Activated naive CD8-positive, alpha-beta T cell (primary cell): ENCODE measurements at regions not wholly inside any gene's neighbourhood (a gene's known extent, or its start where the extent isn't known, plus 50 kb on each side); places are given as distances from the start of the nearest gene placed in this dataset.
"Not testable (repeated sequence)": the region's sequence is repeated elsewhere in the genome, so short reads cannot be mapped to it uniquely, and the experiment has no call there.

Experiments
- H3K27ac Mint-ChIP-seq: one replicate; pipeline ENCODE4 v1.8.0; 2021; ENCODE audit warnings: mixed read lengths
- H3K27me3 Mint-ChIP-seq: one replicate; pipeline ENCODE4 v1.8.0; 2021; ENCODE audit warnings: mixed read lengths
- H3K36me3 Mint-ChIP-seq: one replicate; pipeline ENCODE4 v1.8.0; 2021; ENCODE audit warnings: mixed read lengths
- H3K4me1 Mint-ChIP-seq: one replicate; pipeline ENCODE4 v1.8.0; 2021; ENCODE audit warnings: low read depth, mixed read lengths
- H3K4me3 Mint-ChIP-seq: one replicate; pipeline ENCODE4 v1.8.0; 2021; ENCODE audit warnings: mild to moderate bottlenecking, mixed read lengths
- H3K9me3 Mint-ChIP-seq: one replicate; pipeline ENCODE4 v1.8.0; 2021; ENCODE audit warnings: low read depth, mixed read lengths

GRCh38 chr2:111292232-111292968 lies 171.7 kb downstream of the BCL2L11 start:
- not testable (repeated sequence) for H3K36me3 Mint-ChIP-seq, H3K9me3 Mint-ChIP-seq, H3K27ac Mint-ChIP-seq, H3K27me3 Mint-ChIP-seq, H3K4me3 Mint-ChIP-seq, H3K4me1 Mint-ChIP-seq

- H3K27ac Mint-ChIP-seq, H3K4me1 Mint-ChIP-seq, H3K36me3 Mint-ChIP-seq, H3K9me3 Mint-ChIP-seq, H3K4me3 Mint-ChIP-seq, H3K27me3 Mint-ChIP-seq: not testable (repeated sequence)
These were observed 174.0 kb downstream of the BCL2L11 start for GRCh38 chr2:111294699-111295098.

- H3K4me3 Mint-ChIP-seq, H3K4me1 Mint-ChIP-seq, H3K36me3 Mint-ChIP-seq, H3K27ac Mint-ChIP-seq, H3K27me3 Mint-ChIP-seq, H3K9me3 Mint-ChIP-seq: not testable (repeated sequence)
These were observed 175.5 kb downstream of the BCL2L11 start for GRCh38 chr2:111296122-111296804.

GRCh38 chr2:111297128-111297527 lies 176.4 kb downstream of the BCL2L11 start:
- not testable (repeated sequence) for H3K4me3 Mint-ChIP-seq, H3K27ac Mint-ChIP-seq, H3K27me3 Mint-ChIP-seq, H3K36me3 Mint-ChIP-seq, H3K9me3 Mint-ChIP-seq, H3K4me1 Mint-ChIP-seq

- H3K4me3 Mint-ChIP-seq, H3K4me1 Mint-ChIP-seq, H3K27me3 Mint-ChIP-seq, H3K36me3 Mint-ChIP-seq, H3K27ac Mint-ChIP-seq, H3K9me3 Mint-ChIP-seq: not testable (repeated sequence)
These were observed 178.2 kb downstream of the BCL2L11 start for GRCh38 chr2:111298927-111299326.

GRCh38 chr2:111299635-111300034 lies 178.9 kb downstream of the BCL2L11 start:
- not testable (repeated sequence) for H3K9me3 Mint-ChIP-seq, H3K27ac Mint-ChIP-seq, H3K4me3 Mint-ChIP-seq, H3K4me1 Mint-ChIP-seq, H3K27me3 Mint-ChIP-seq, H3K36me3 Mint-ChIP-seq

- H3K36me3 Mint-ChIP-seq, H3K4me3 Mint-ChIP-seq, H3K4me1 Mint-ChIP-seq, H3K9me3 Mint-ChIP-seq, H3K27me3 Mint-ChIP-seq, H3K27ac Mint-ChIP-seq: not testable (repeated sequence)
These were observed 181.0 kb downstream of the BCL2L11 start for GRCh38 chr2:111301677-111302076.

GRCh38 chr2:111302397-111303218 lies 181.9 kb downstream of the BCL2L11 start:
- H3K4me1 Mint-ChIP-seq, H3K4me3 Mint-ChIP-seq, H3K27ac Mint-ChIP-seq, H3K9me3 Mint-ChIP-seq, H3K36me3 Mint-ChIP-seq, H3K27me3 Mint-ChIP-seq: not testable (repeated sequence)

GRCh38 chr2:111307302-111307701 lies 186.6 kb downstream of the BCL2L11 start:
- not testable (repeated sequence) for H3K27me3 Mint-ChIP-seq, H3K27ac Mint-ChIP-seq, H3K4me3 Mint-ChIP-seq, H3K9me3 Mint-ChIP-seq, H3K4me1 Mint-ChIP-seq, H3K36me3 Mint-ChIP-seq

GRCh38 chr2:111309231-111310075 lies 188.7 kb downstream of the BCL2L11 start:
- H3K4me3 Mint-ChIP-seq, H3K27me3 Mint-ChIP-seq, H3K36me3 Mint-ChIP-seq, H3K9me3 Mint-ChIP-seq, H3K27ac Mint-ChIP-seq, H3K4me1 Mint-ChIP-seq: not testable (repeated sequence)

GRCh38 chr2:111310395-111310794 lies 189.7 kb downstream of the BCL2L11 start:
- not testable (repeated sequence) for H3K9me3 Mint-ChIP-seq, H3K27ac Mint-ChIP-seq, H3K4me1 Mint-ChIP-seq, H3K36me3 Mint-ChIP-seq, H3K27me3 Mint-ChIP-seq, H3K4me3 Mint-ChIP-seq

GRCh38 chr2:111311568-111311967 lies 190.9 kb downstream of the BCL2L11 start:
- not testable (repeated sequence) for H3K27me3 Mint-ChIP-seq, H3K9me3 Mint-ChIP-seq, H3K4me3 Mint-ChIP-seq, H3K4me1 Mint-ChIP-seq, H3K27ac Mint-ChIP-seq, H3K36me3 Mint-ChIP-seq

GRCh38 chr2:111312897-111313607 lies 192.3 kb downstream of the BCL2L11 start:
- H3K4me3 Mint-ChIP-seq, H3K4me1 Mint-ChIP-seq, H3K27me3 Mint-ChIP-seq, H3K9me3 Mint-ChIP-seq, H3K27ac Mint-ChIP-seq, H3K36me3 Mint-ChIP-seq: not testable (repeated sequence)

GRCh38 chr2:111313711-111314110 lies 193.0 kb downstream of the BCL2L11 start:
- not testable (repeated sequence) for H3K27ac Mint-ChIP-seq, H3K9me3 Mint-ChIP-seq, H3K4me1 Mint-ChIP-seq, H3K27me3 Mint-ChIP-seq, H3K4me3 Mint-ChIP-seq, H3K36me3 Mint-ChIP-seq
